HEK293T (cell line): ENCODE measurements at regions not wholly inside any gene's neighbourhood (a gene's known extent, or its start where the extent isn't known, plus 50 kb on each side); places are given as distances from the start of the nearest gene placed in this dataset.

Source experiments
- CTCF ChIA-PET: fragments of 350-600 bp; formaldehyde crosslinking; extraction: SDS; loops from one replicate; lab custom pipeline; 2021; ENCODE audit warnings: antibody characterized with exemption, inconsistent platforms; lab: Yijun Ruan, JAX
- POLR2A ChIA-PET: fragments of 350-600 bp; formaldehyde crosslinking; extraction: SDS; loops from one replicate; lab custom pipeline; 2020; ENCODE audit warnings: antibody characterized with exemption, inconsistent platforms; lab: Yijun Ruan, JAX
- DNase-seq: peaks from one replicate; pipeline ENCODE4 v3.0.0; 2012; ENCODE audit warnings: mixed read lengths; ENCODE audit errors: extremely low spot score
- ARNT ChIP-seq: fragments of 450-650 bp; IDR thresholded peaks from 2 replicates; pipeline ENCODE4 v1.6.1; 2017; ENCODE audit warnings: mild to moderate bottlenecking
- BHLHE40 ChIP-seq: fragments of 450-650 bp; IDR thresholded peaks from 2 replicates; pipeline ENCODE4 v1.6.1; 2016; ENCODE audit warnings: mild to moderate bottlenecking, moderate library complexity, borderline replicate concordance
- CTBP1 ChIP-seq: fragments of 450-650 bp; IDR thresholded peaks from 2 replicates; pipeline ENCODE4 v1.6.1; 2016; ENCODE audit warnings: borderline replicate concordance
- ELF4 ChIP-seq: fragments of 450-650 bp; IDR thresholded peaks from 2 replicates; pipeline ENCODE4 v1.6.1; 2017; ENCODE audit warnings: antibody characterized with exemption
- FOXA1 ChIP-seq: fragments of 450-650 bp; IDR thresholded peaks from 2 replicates; pipeline ENCODE4 v1.6.1; 2016; ENCODE audit warnings: mild to moderate bottlenecking
- FOXK2 ChIP-seq: fragments of 450-650 bp; IDR thresholded peaks from 2 replicates; pipeline ENCODE4 v1.6.1; 2016; ENCODE audit warnings: mild to moderate bottlenecking
- FOXM1 ChIP-seq: fragments of 450-650 bp; IDR thresholded peaks from 2 replicates; pipeline ENCODE4 v1.6.1; 2017; ENCODE audit warnings: mild to moderate bottlenecking, borderline replicate concordance
- HDGF ChIP-seq: fragments of 450-650 bp; IDR thresholded peaks from 2 replicates; pipeline ENCODE4 v1.6.1; 2017; ENCODE audit warnings: antibody characterized with exemption, borderline replicate concordance
- L3MBTL2 ChIP-seq: fragments of 450-650 bp; conservative IDR thresholded peaks from 2 replicates; pipeline ENCODE4 v1.6.1; 2016; ENCODE audit warnings: mild to moderate bottlenecking
- LEF1 ChIP-seq: fragments of 450-650 bp; IDR thresholded peaks from 2 replicates; pipeline ENCODE4 v1.6.1; 2017; ENCODE audit warnings: mild to moderate bottlenecking, borderline replicate concordance
- NFRKB ChIP-seq: fragments of 450-650 bp; IDR thresholded peaks from 2 replicates; pipeline ENCODE4 v1.6.1; 2016; ENCODE audit warnings: mild to moderate bottlenecking, moderate library complexity
- PKNOX1 ChIP-seq: fragments of 450-650 bp; IDR thresholded peaks from 2 replicates; pipeline ENCODE4 v1.6.1; 2016
- SP1 ChIP-seq: fragments of 450-650 bp; IDR thresholded peaks from 2 replicates; pipeline ENCODE4 v1.6.1; 2017
- SUZ12 ChIP-seq: fragments of 450-650 bp; IDR thresholded peaks from 2 replicates; pipeline ENCODE4 v1.6.1; 2016; ENCODE audit warnings: mild to moderate bottlenecking
- TARDBP ChIP-seq: fragments of 450-650 bp; IDR thresholded peaks from 2 replicates; pipeline ENCODE4 v1.6.1; 2016
- ZNF384 ChIP-seq: fragments of 450-650 bp; IDR thresholded peaks from 2 replicates; pipeline ENCODE4 v1.6.1; 2016

- CTCF ChIA-PET: no interaction called here
- DNase-seq: no peak
- POLR2A ChIA-PET: no interaction called here
- TF ChIP-seq NFRKB (no peak), L3MBTL2 (no peak), ZNF384 (no peak), TARDBP (no peak)
Measured at GRCh38 chr2:111219285-111219684, 98.6 kb downstream of the BCL2L11 start.

DNA sequence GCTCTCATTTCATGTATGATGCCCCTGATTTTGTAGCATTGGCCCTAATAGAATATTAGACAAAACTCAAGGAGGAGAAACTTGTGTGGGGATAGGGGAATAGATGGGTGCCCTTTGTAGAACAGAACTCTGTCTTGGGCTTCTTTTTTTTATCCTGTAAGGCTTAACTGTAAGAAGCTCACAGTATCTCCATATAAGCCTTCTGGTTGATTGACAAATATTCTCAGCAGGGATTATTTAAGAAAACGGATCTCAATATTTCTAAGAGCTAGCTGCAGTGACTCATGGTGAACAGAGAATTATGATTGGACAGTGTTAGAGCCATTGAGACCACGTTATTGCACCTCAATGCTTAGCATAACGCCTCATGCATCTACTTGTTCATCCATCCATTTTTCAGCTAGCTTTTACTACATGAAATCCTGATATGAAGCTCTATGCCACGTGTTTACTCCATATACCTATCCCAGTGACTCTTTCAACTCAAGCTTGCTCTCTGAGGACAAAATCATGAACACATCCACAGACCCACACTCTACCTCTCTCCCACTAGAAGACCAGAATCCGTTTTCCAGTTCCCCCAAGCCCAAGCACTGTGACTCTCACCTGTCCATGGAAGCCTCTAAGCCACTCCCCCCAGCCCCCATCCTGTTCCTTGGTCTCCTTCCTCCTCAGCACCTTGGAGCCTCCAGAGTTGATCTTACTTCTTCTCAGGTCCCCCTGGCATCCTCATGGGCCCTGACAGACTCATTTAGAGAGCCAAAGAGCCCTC is 99.2 kb downstream of the BCL2L11 start:
- TF ChIP-seq ARNT (no peak), TARDBP (no peak), CTBP1 (no peak), BHLHE40 (no peak), SUZ12 (no peak), LEF1 (no peak), ELF4 (no peak), NFRKB (no peak), PKNOX1 (no peak), ZNF384 (no peak), L3MBTL2 (no peak), FOXK2 (no peak), HDGF (no peak), SP1 (no peak), FOXM1 (no peak), FOXA1 (no peak)
- DNase-seq: no peak
- ChIA-PET POLR2A (no interaction called here), CTCF (no interaction called here)

DNA sequence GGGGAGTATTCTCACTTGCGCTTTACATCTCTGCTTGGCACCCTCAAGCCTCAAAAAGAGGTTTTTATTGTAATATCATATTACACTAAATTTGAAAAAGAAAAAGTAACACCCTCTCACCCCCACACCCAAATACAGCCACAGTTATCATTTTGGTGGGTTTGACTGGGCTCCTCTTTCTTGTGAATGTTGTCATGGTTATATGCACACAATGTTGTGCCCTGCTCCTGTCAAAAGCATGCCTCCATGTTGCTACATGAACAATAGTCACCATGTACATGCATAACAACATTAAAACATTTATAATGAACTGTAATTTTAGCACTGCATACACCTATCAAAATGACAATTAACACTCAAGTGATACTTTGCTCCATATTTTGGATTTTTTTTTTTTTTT is 100.2 kb downstream of the BCL2L11 start:
- TF ChIP-seq TARDBP (no peak), FOXA1 (no peak), ARNT (no peak), HDGF (no peak), PKNOX1 (no peak), SP1 (no peak), ELF4 (no peak), FOXM1 (no peak), CTBP1 (no peak), BHLHE40 (no peak), NFRKB (no peak), ZNF384 (no peak), L3MBTL2 (no peak), SUZ12 (no peak), LEF1 (no peak), FOXK2 (no peak)
- no peak for DNase-seq
- CTCF ChIA-PET: no interaction called here
- POLR2A ChIA-PET: interaction anchor here (1.1 kb wide), 1 partner anchor 12 kb away, joined by 3 read pairs; no protein-coding TSS in a partner anchor

DNA sequence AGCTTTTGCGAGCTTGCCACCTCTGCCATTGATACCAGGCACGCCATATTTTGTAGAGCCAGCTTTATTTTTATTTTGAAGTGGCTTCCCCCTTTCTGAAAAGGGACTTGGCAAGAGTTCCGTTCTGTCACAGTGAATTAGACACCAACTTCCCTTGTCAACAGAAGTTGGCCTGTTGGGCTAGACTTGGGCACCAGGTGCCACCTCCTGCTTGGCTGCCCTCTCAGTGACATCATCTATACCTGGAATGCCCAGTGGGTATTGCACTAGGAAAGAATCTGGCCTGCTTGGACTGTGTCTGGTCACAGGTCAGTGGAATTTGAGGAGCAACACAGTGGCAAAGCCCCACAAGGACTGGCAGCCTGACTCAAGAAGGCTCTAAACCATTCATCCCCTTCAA is 101.0 kb downstream of the BCL2L11 start:
- ChIA-PET POLR2A (interaction anchor here (1.1 kb wide), 1 partner anchor 13 kb away, joined by 3 read pairs; no protein-coding TSS in a partner anchor), CTCF (interaction anchor here (0.6 kb wide), 1 partner anchor 429 kb away, joined by 3 read pairs; no protein-coding TSS in a partner anchor)
- no peak for TF ChIP-seq LEF1
- no peak for TF ChIP-seq CTBP1
- TF ChIP-seq FOXA1: no peak
- no peak for TF ChIP-seq L3MBTL2
- no peak for TF ChIP-seq HDGF
- no peak for TF ChIP-seq TARDBP
- no peak for TF ChIP-seq FOXM1
- no peak for TF ChIP-seq BHLHE40
- DNase-seq: no peak

DNA sequence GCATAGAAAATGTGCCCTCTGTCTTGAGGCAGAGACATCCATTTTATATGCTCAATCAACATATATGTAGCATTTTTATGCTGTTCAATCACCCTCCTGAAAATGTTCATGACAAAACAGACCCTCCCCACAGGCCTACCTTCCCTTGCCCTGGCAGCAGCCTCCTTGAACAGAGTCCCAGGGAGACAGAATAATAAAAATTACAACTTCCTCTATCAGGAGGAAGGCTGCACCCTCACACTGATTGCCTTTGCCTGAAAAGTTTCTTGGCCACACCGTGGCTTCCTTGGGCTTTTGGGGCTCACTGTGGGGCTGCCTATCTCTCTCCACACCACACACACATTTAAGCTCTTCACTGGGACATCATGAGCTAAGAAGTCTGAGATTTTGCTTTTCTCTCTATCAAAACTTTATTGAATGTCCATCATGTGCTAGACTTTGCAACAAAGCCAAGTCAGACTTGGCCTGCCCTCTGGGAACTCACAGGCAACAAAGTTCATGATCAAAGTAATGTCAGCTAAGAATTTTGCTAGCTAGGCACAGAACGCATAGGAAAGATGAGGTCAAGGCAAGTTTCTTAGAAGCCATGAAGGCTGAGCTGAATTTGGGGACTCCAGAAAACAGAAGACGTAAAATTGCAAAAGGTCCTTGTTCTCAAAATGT is 101.6 kb downstream of the BCL2L11 start:
- ChIA-PET POLR2A (no interaction called here), CTCF (no interaction called here)
- no peak for DNase-seq
- TF ChIP-seq LEF1: no peak
- no peak for TF ChIP-seq ARNT
- no peak for TF ChIP-seq PKNOX1
- TF ChIP-seq NFRKB: no peak
- no peak for TF ChIP-seq SUZ12

DNA sequence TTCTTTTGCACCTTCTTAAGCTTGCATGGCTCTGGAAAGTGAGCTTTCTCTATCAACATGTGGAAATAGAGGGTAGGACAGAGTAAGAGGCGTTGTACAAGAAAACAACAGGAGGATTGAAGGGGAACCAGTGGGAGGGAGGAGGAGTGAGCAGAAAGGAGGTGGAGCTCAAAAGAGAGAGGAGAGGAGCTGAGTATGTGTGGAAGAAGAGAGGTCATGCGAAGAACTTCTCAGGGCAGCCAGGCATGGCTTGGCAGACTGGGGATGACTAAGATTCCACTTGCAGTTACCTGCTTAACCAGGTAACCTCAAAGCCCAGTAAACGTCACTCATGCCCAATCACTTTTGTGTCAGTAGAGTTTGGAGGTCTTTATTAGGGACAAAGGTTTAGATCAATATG is 105.1 kb downstream of the BCL2L11 start:
- CTCF ChIA-PET: no interaction called here
- TF ChIP-seq BHLHE40: no peak
- no peak for TF ChIP-seq ELF4
- no peak for TF ChIP-seq ARNT
- TF ChIP-seq PKNOX1: no peak
- TF ChIP-seq TARDBP: no peak
- TF ChIP-seq CTBP1: no peak
- TF ChIP-seq FOXK2: no peak
- no peak for TF ChIP-seq FOXA1
- TF ChIP-seq SUZ12: no peak
- no peak for TF ChIP-seq ZNF384
- no peak for TF ChIP-seq L3MBTL2
- no peak for TF ChIP-seq LEF1
- no peak for TF ChIP-seq SP1
- TF ChIP-seq HDGF: no peak
- TF ChIP-seq NFRKB: no peak
- no peak for TF ChIP-seq FOXM1
- DNase-seq: no peak
- POLR2A ChIA-PET: no interaction called here
